ENCODE measurements at regions not wholly inside any gene's neighbourhood (a gene's known extent, or its start where the extent isn't known, plus 50 kb on each side); places are given as distances from the start of the nearest gene placed in this dataset.

- DNase-seq = no peak
- no peak for TF ChIP-seq EZH2phosphoT487 (IDR thresholded peaks at IDR 0.05; ENCODE audit: insufficient read depth, low read depth)
- no peaks in the 10 kb centered on the region for H3K36me3 ChIP-seq (ENCODE audit: low read depth)
- no peaks in the 10 kb centered on the region for H3K79me2 ChIP-seq (ENCODE audit: insufficient read depth)
- WGBS, 2 experiments (ENCODE audit: low coverage in 1 of 2, low lambda C conversion rate in 2 of 2, missing lambda C conversion rate in 2 of 2) = 51 to 57% methylated on average over 6 of the region's 6 CpGs
- H3K4me2 ChIP-seq (ENCODE audit: unreplicated experiment) = no peak overlapping the region
- H3K27me3 ChIP-seq (replicated peaks; ENCODE audit: insufficient read depth) = no peaks in the 10 kb centered on the region; the same call in 1 of the 2 replicates
- 0 out of 2 replicates have a peak overlapping the region, but pooled peaks have one; percentile 11 for H2AFZ ChIP-seq
- H4K20me1 ChIP-seq (ENCODE audit: insufficient read depth) = no peaks in the 10 kb centered on the region
- peaks cover 10% of the 10 kb centered on the region for H3K4me1 ChIP-seq (ENCODE audit: insufficient read depth)
- H3K9me3 ChIP-seq (ENCODE audit: low read depth) = no peaks in the 10 kb centered on the region
- no peak overlapping the region for H3K9ac ChIP-seq
- in situ Hi-C loops (cut with MboI) = no loop called here
- no peak overlapping the region for H3K4me3 ChIP-seq
- H3K27ac ChIP-seq = peak overlapping the region; percentile 43
- H3K9me2 ChIP-seq (ENCODE audit: insufficient read depth) = no peaks in the 10 kb centered on the region
- peaks cover 8% of the 10 kb centered on the region for H3F3A ChIP-seq (ENCODE audit: insufficient read depth)
These were observed 65.5 kb upstream of the ITGA6 start for GRCh38 chr2:172361840-172362239.

GRCh38 chr2:172364261-172364660, 63.1 kb upstream of the ITGA6 start:
- WGBS, 2 experiments (ENCODE audit: low coverage in 1 of 2, low lambda C conversion rate in 2 of 2, missing lambda C conversion rate in 2 of 2) = 90 to 96% methylated on average over 1 of the region's 1 CpG
- Histone ChIP-seq H3K9me3 (ENCODE audit: low read depth) (no peaks in the 10 kb centered on the region), H3K36me3 (ENCODE audit: low read depth) (no peaks in the 10 kb centered on the region), H3K4me3 (no peak overlapping the region), H3K79me2 (ENCODE audit: insufficient read depth) (no peaks in the 10 kb centered on the region), H3K9me2 (ENCODE audit: insufficient read depth) (no peaks in the 10 kb centered on the region), H4K20me1 (ENCODE audit: insufficient read depth) (no peaks in the 10 kb centered on the region), H3K27ac (no peak overlapping the region), H2AFZ (no peak overlapping the region), H3K4me1 (ENCODE audit: insufficient read depth) (peaks cover 4% of the 10 kb centered on the region; the same call in 1 of the 2 replicates), H3K4me2 (ENCODE audit: unreplicated experiment) (no peak overlapping the region), H3K27me3 (replicated peaks; ENCODE audit: insufficient read depth) (no peaks in the 10 kb centered on the region; the same call in 1 of the 2 replicates), H3F3A (ENCODE audit: insufficient read depth) (peaks cover 8% of the 10 kb centered on the region), H3K9ac (no peak overlapping the region)
- in situ Hi-C loops (cut with MboI) = no loop called here
- TF ChIP-seq EZH2 (IDR thresholded peaks at IDR 0.05; ENCODE audit: insufficient read depth, poor library complexity, severe bottlenecking) (no peak), EZH2phosphoT487 (IDR thresholded peaks at IDR 0.05; ENCODE audit: insufficient read depth, low read depth) (no peak)
- DNase-seq = no peak

- no peaks in the 10 kb centered on the region for H3K4me1 ChIP-seq (ENCODE audit: insufficient read depth)
- no peak for DNase-seq
- no peak overlapping the region for H3K4me3 ChIP-seq
- no peaks in the 10 kb centered on the region for H3K36me3 ChIP-seq (ENCODE audit: low read depth)
- H3K27ac ChIP-seq = no peak overlapping the region
- H2AFZ ChIP-seq = no peak overlapping the region
- H3K9me2 ChIP-seq (ENCODE audit: insufficient read depth) = no peaks in the 10 kb centered on the region
- no peaks in the 10 kb centered on the region for H3F3A ChIP-seq (ENCODE audit: insufficient read depth)
- H4K20me1 ChIP-seq (ENCODE audit: insufficient read depth) = no peaks in the 10 kb centered on the region
- TF ChIP-seq EZH2phosphoT487 (IDR thresholded peaks at IDR 0.05; ENCODE audit: insufficient read depth, low read depth) = no peak
- no peak for TF ChIP-seq EZH2 (IDR thresholded peaks at IDR 0.05; ENCODE audit: insufficient read depth, poor library complexity, severe bottlenecking)
- H3K9ac ChIP-seq = no peak overlapping the region
- in situ Hi-C loops (cut with MboI) = no loop called here
- 24 to 25% methylated on average over 11 of the region's 11 CpGs for WGBS, 2 experiments (ENCODE audit: low coverage in 1 of 2, low lambda C conversion rate in 2 of 2, missing lambda C conversion rate in 2 of 2)
- no peak overlapping the region for H3K4me2 ChIP-seq (ENCODE audit: unreplicated experiment)
- no peaks in the 10 kb centered on the region; the same call in 1 of the 2 replicates for H3K27me3 ChIP-seq (replicated peaks; ENCODE audit: insufficient read depth)
- no peaks in the 10 kb centered on the region for H3K9me3 ChIP-seq (ENCODE audit: low read depth)
- no peaks in the 10 kb centered on the region for H3K79me2 ChIP-seq (ENCODE audit: insufficient read depth)
These were observed 60.7 kb upstream of the ITGA6 start for GRCh38 chr2:172366596-172367150.

- DNase-seq = peak; percentile 14
- Histone ChIP-seq H3K27me3 (replicated peaks; ENCODE audit: insufficient read depth) (no peaks in the 10 kb centered on the region; the same call in 1 of the 2 replicates), H3K9me3 (ENCODE audit: low read depth) (no peaks in the 10 kb centered on the region), H3K79me2 (ENCODE audit: insufficient read depth) (no peaks in the 10 kb centered on the region), H3K4me1 (ENCODE audit: insufficient read depth) (no peaks in the 10 kb centered on the region), H3F3A (ENCODE audit: insufficient read depth) (no peaks in the 10 kb centered on the region), H3K9me2 (ENCODE audit: insufficient read depth) (no peaks in the 10 kb centered on the region), H4K20me1 (ENCODE audit: insufficient read depth) (no peaks in the 10 kb centered on the region), H3K9ac (no peak overlapping the region), H3K27ac (no peak overlapping the region), H2AFZ (no peak overlapping the region), H3K4me2 (ENCODE audit: unreplicated experiment) (no peak overlapping the region), H3K4me3 (no peak overlapping the region), H3K36me3 (ENCODE audit: low read depth) (no peaks in the 10 kb centered on the region)
- TF ChIP-seq EZH2phosphoT487 (IDR thresholded peaks at IDR 0.05; ENCODE audit: insufficient read depth, low read depth) (no peak), EZH2 (IDR thresholded peaks at IDR 0.05; ENCODE audit: insufficient read depth, poor library complexity, severe bottlenecking) (no peak)
- in situ Hi-C loops (cut with MboI) = no loop called here
- WGBS, 2 experiments (ENCODE audit: low coverage in 1 of 2, low lambda C conversion rate in 2 of 2, missing lambda C conversion rate in 2 of 2) = 35 to 39% methylated on average over 1 of the region's 1 CpG
These were observed 56.4 kb upstream of the ITGA6 start for GRCh38 chr2:172370821-172371455.

Data from GM23248 (cell line).